ENCODE measurements at regions not wholly inside any gene's neighbourhood (a gene's known extent, or its start where the extent isn't known, plus 50 kb on each side); places are given as distances from the start of the nearest gene placed in this dataset.

DNA sequence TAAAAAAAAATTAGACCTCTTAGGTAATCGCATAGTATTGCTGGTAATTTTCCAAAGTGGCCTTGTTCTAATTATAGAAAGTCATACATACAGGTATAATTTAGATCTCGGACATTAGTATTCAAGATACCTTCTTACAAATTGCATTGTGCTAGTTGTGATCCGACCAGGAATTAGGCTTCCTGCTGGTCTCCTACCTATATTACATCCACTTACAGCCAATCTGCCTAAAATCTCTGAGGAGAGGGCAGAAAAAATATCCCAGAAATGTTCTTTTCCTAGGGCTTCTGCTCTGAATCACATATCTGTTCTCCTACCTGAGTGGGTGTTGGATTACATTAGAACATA, 314.7 kb upstream of the GULP1 start:
- TF ChIP-seq, protein P1, sequence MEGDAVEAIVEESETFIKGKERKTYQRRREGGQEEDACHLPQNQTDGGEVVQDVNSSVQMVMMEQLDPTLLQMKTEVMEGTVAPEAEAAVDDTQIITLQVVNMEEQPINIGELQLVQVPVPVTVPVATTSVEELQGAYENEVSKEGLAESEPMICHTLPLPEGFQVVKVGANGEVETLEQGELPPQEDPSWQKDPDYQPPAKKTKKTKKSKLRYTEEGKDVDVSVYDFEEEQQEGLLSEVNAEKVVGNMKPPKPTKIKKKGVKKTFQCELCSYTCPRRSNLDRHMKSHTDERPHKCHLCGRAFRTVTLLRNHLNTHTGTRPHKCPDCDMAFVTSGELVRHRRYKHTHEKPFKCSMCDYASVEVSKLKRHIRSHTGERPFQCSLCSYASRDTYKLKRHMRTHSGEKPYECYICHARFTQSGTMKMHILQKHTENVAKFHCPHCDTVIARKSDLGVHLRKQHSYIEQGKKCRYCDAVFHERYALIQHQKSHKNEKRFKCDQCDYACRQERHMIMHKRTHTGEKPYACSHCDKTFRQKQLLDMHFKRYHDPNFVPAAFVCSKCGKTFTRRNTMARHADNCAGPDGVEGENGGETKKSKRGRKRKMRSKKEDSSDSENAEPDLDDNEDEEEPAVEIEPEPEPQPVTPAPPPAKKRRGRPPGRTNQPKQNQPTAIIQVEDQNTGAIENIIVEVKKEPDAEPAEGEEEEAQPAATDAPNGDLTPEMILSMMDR (IDR thresholded peaks at IDR 0.05): no peak
- H3K9me3 Mint-ChIP-seq: no peaks in the 10 kb centered on the region
- Histone ChIP-seq H3K27ac (ENCODE audit: low read depth in 1 of 2, low read length in 2 of 2) (no peak overlapping the region), H4K20me1 (ENCODE audit: insufficient read depth, low read length) (no peaks in the 10 kb centered on the region), H3K4me3 (replicated peaks in 1 of 3; ENCODE audit: low read depth in 2 of 3, low read length in 3 of 3) (no peak overlapping the region), H3K4me2 (replicated peaks; ENCODE audit: extremely low read depth, low read length, poor library complexity, severe bottlenecking) (no peak overlapping the region), H2AFZ (ENCODE audit: insufficient read depth, low read depth, low read length, poor library complexity, severe bottlenecking) (no peak overlapping the region), H3K36me3 (replicated peaks in 1 of 2; ENCODE audit: control insufficient read depth in 1 of 2, insufficient read depth in 2 of 2, low read length in 2 of 2) (no peaks in the 10 kb centered on the region), H3K9me3 (replicated peaks in 1 of 2; ENCODE audit: control insufficient read depth in 1 of 2, insufficient read depth in 1 of 2, low read length in 2 of 2) (no peaks in the 10 kb centered on the region), H3K27me3 (ENCODE audit: control insufficient read depth in 2 of 2, insufficient read depth in 2 of 2, low read length in 2 of 2) (no peaks in the 10 kb centered on the region), H3K4me1 (ENCODE audit: control insufficient read depth in 1 of 2, insufficient read depth in 2 of 2, low read length in 2 of 2) (no peaks in the 10 kb centered on the region), H3K9ac (ENCODE audit: insufficient read depth, low read length, poor library complexity, severe bottlenecking) (no peak overlapping the region), H3K79me2 (ENCODE audit: insufficient read depth, low read length) (no peaks in the 10 kb centered on the region)
- no peaks in the 10 kb centered on the region for H3K36me3 Mint-ChIP-seq
- peaks cover 1 to 4% (median 2%) of the 10 kb centered on the region in 3 donors for H3K27me3 Mint-ChIP-seq (ENCODE audit: low read depth in 3 of 3)
- no peak overlapping the region for H3K4me3 Mint-ChIP-seq
- WGBS (ENCODE audit: insufficient coverage): 100% methylated on average over 2 of the region's 3 CpGs
- intact Hi-C loops (cut with micrococcal nuclease): no loop called here
- no peak overlapping the region for H3K27ac Mint-ChIP-seq
- H3K4me1 Mint-ChIP-seq: no peaks in the 10 kb centered on the region
- DNase-seq: no peak

DNA sequence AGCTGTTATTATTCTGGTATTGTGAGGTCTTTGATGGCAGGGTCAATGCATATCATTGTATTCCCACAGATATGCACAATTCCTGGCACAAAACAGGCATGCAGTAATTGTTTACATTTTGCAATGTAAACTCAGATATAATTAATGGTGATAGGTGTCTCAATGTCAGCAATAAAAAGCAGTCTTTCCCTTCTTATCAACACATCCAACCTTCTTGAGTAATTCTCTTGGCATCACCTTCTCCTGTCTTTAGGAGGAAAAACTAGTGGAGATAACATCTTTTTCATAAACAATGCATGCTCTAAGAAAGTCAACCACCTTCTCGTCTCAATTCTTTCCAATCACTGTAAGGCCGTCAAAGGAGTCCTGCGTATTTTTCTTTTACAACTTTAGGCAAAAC, 313.3 kb upstream of the GULP1 start:
- TF ChIP-seq, protein P1 (IDR thresholded peaks at IDR 0.05): no peak
- Mint-ChIP-seq H3K36me3 (no peaks in the 10 kb centered on the region), H3K9me3 (no peaks in the 10 kb centered on the region), H3K27me3 (ENCODE audit: low read depth in 3 of 3) (peaks cover 1 to 4% (median 2%) of the 10 kb centered on the region in 3 donors), H3K27ac (no peak overlapping the region), H3K4me3 (no peak overlapping the region), H3K4me1 (peaks cover 6% of the 10 kb centered on the region)
- no peaks in the 10 kb centered on the region for H3K27me3 ChIP-seq (ENCODE audit: control insufficient read depth in 2 of 2, insufficient read depth in 2 of 2, low read length in 2 of 2)
- no peak overlapping the region for H3K4me3 ChIP-seq (replicated peaks in 1 of 3; ENCODE audit: low read depth in 2 of 3, low read length in 3 of 3)
- DNase-seq: no peak
- H3K4me2 ChIP-seq (replicated peaks; ENCODE audit: extremely low read depth, low read length, poor library complexity, severe bottlenecking): no peak overlapping the region
- H3K4me1 ChIP-seq (ENCODE audit: control insufficient read depth in 1 of 2, insufficient read depth in 2 of 2, low read length in 2 of 2): peaks cover 0 to 3% of the 10 kb centered on the region in 2 donors
- H3K9ac ChIP-seq (ENCODE audit: insufficient read depth, low read length, poor library complexity, severe bottlenecking): no peak overlapping the region
- no peaks in the 10 kb centered on the region for H3K9me3 ChIP-seq (replicated peaks in 1 of 2; ENCODE audit: control insufficient read depth in 1 of 2, insufficient read depth in 1 of 2, low read length in 2 of 2)
- no peaks in the 10 kb centered on the region for H3K36me3 ChIP-seq (replicated peaks in 1 of 2; ENCODE audit: control insufficient read depth in 1 of 2, insufficient read depth in 2 of 2, low read length in 2 of 2)
- H3K79me2 ChIP-seq (ENCODE audit: insufficient read depth, low read length): no peaks in the 10 kb centered on the region
- intact Hi-C loops (cut with micrococcal nuclease): no loop called here
- WGBS (ENCODE audit: insufficient coverage): no CpG with 5 or more reads among the region's 3 CpGs
- H4K20me1 ChIP-seq (ENCODE audit: insufficient read depth, low read length): no peaks in the 10 kb centered on the region
- no peak overlapping the region for H3K27ac ChIP-seq (ENCODE audit: low read depth in 1 of 2, low read length in 2 of 2)
- H2AFZ ChIP-seq (ENCODE audit: insufficient read depth, low read depth, low read length, poor library complexity, severe bottlenecking): no peak overlapping the region

Measured in CD14-positive monocyte (primary cell).